ENCODE measurements at regions not wholly inside any gene's neighbourhood (a gene's known extent, or its start where the extent isn't known, plus 50 kb on each side); places are given as distances from the start of the nearest gene placed in this dataset.

- Histone ChIP-seq H3K4me3 (no peak overlapping the region), H3K9me3 (no peaks in the 10 kb centered on the region), H3K27ac (no peak overlapping the region), H3K36me3 (no peaks in the 10 kb centered on the region), H3K4me1 (no peaks in the 10 kb centered on the region), H3K27me3 (peaks cover 0 to 8% (median 0%) of the 10 kb centered on the region in 9 donors)
- TF ChIP-seq CTCF (IDR thresholded peaks at IDR 0.05) (no peak), POLR2A (IDR thresholded peaks at IDR 0.05) (no peak)
- WGBS, 4 donors = 62 to 77% (median 65%) methylated on average over 1 of the region's 1 CpG
- intact Hi-C loops (cut with DNase I) = no loop called here
- no peak for DNase-seq
- no peak for ATAC-seq
These were observed 214.4 kb upstream of the DAB1 start for GRCh38 chr1:57638239-57638638.

GRCh38 chr1:57637155-57637554 lies 213.3 kb upstream of the DAB1 start:
- Histone ChIP-seq H3K4me3 (no peak overlapping the region), H3K4me1 (no peaks in the 10 kb centered on the region), H3K27me3 (peaks cover 0 to 8% (median 0%) of the 10 kb centered on the region in 9 donors), H3K9me3 (no peaks in the 10 kb centered on the region), H3K36me3 (no peaks in the 10 kb centered on the region), H3K27ac (no peak overlapping the region)
- DNase-seq (no peak), ATAC-seq (no peak)
- intact Hi-C loops (cut with DNase I) = no loop called here
- TF ChIP-seq CTCF (IDR thresholded peaks at IDR 0.05) (no peak), POLR2A (IDR thresholded peaks at IDR 0.05) (no peak)
- WGBS, 4 donors = 61 to 70% (median 65%) methylated on average over 2 of the region's 2 CpGs

- intact Hi-C loops (cut with DNase I) = no loop called here
- ATAC-seq (no peak), DNase-seq (no peak)
- no peaks in the 10 kb centered on the region for H3K36me3 ChIP-seq
- H3K4me1 ChIP-seq = no peaks in the 10 kb centered on the region
- WGBS, 4 donors = 76 to 86% (median 82%) methylated on average over 3 of the region's 3 CpGs
- TF ChIP-seq CTCF (IDR thresholded peaks at IDR 0.05) (no peak), POLR2A (IDR thresholded peaks at IDR 0.05) (no peak)
- H3K9me3 ChIP-seq = no peaks in the 10 kb centered on the region
- H3K27ac ChIP-seq = no peak overlapping the region
- peaks cover 0 to 8% (median 0%) of the 10 kb centered on the region in 9 donors for H3K27me3 ChIP-seq
- no peak overlapping the region for H3K4me3 ChIP-seq
These were observed 210.0 kb upstream of the DAB1 start for GRCh38 chr1:57633881-57634280.

GRCh38 chr1:57633056-57633455 lies 209.2 kb upstream of the DAB1 start:
- DNase-seq (no peak), ATAC-seq (no peak)
- no peaks in the 10 kb centered on the region for H3K36me3 ChIP-seq
- H3K4me1 ChIP-seq = no peaks in the 10 kb centered on the region
- intact Hi-C loops (cut with DNase I) = no loop called here
- H3K27ac ChIP-seq = no peak overlapping the region
- no peaks in the 10 kb centered on the region for H3K9me3 ChIP-seq
- peaks cover 0 to 4% (median 0%) of the 10 kb centered on the region in 9 donors for H3K27me3 ChIP-seq
- no peak for TF ChIP-seq CTCF (IDR thresholded peaks at IDR 0.05)
- TF ChIP-seq POLR2A (IDR thresholded peaks at IDR 0.05) = no peak
- 50 to 73% (median 53%) methylated on average over 4 of the region's 4 CpGs for WGBS, 4 donors
- H3K4me3 ChIP-seq = no peak overlapping the region
